Stomach (tissue), 8 donors: ENCODE measurements at regions not wholly inside any gene's neighbourhood (a gene's known extent, or its start where the extent isn't known, plus 50 kb on each side); places are given as distances from the start of the nearest gene placed in this dataset.

Source experiments
- DNase-seq, 2 donors: peaks; one replicate each; pipeline versions ENCODE4 v3.0.0 to v3.0.0-alpha.2; 2013 to 2019
- H3K27ac ChIP-seq, 5 donors: fragments of 200-600 bp in 4 of 5; sonication (generic) in 4 of 5; one replicate each; pipeline ENCODE4 v1.5.1; 2013 to 2019; ENCODE audit warnings: mild to moderate bottlenecking in 1 of 5, moderate library complexity in 1 of 5
- H3K27me3 ChIP-seq, 3 donors: fragments of 200-600 bp; sonication (generic); one replicate each; pipeline ENCODE4 v1.5.1; 2017 to 2019; ENCODE audit warnings: mixed run types in 1 of 3
- H3K36me3 ChIP-seq, 4 donors: fragments of 200-600 bp; sonication (generic); 1 replicate in 3 of 4; 2 replicates in 1 of 4; pipeline ENCODE4 v1.5.1; 2016 to 2019
- H3K4me1 ChIP-seq, 4 donors: fragments of 200-600 bp; sonication (generic); one replicate each; pipeline ENCODE4 v1.5.1; 2016 to 2019
- H3K4me3 ChIP-seq, 4 donors: fragments of 200-600 bp; sonication (generic) in 3 of 4; one replicate each; pipeline ENCODE4 v1.5.1; 2016 to 2019; ENCODE audit warnings: mild to moderate bottlenecking in 1 of 4
- H3K9me3 ChIP-seq, 4 donors: fragments of 200-600 bp; sonication (generic); one replicate each; pipeline ENCODE4 v1.5.1; 2016 to 2019
- EP300 ChIP-seq: sonication (generic); formaldehyde crosslinking; IDR thresholded peaks from one replicate; pipeline ENCODE4 v1.6.1; 2017; ENCODE audit warnings: antibody characterized with exemption
- POLR2A ChIP-seq, 4 donors: fragments of 450-650 bp; IDR thresholded peaks; one replicate each; pipeline ENCODE4 v1.6.1; 2016; ENCODE audit warnings: antibody characterized with exemption in 4 of 4, control low read depth in 2 of 4, mild to moderate bottlenecking in 1 of 4, moderate library complexity in 1 of 4
- POLR2AphosphoS5 ChIP-seq, 3 donors: sonication (generic); formaldehyde crosslinking; IDR thresholded peaks; one replicate each; pipeline ENCODE4 v1.6.1; 2016; ENCODE audit warnings: antibody characterized with exemption in 3 of 3
- WGBS, 5 donors: extraction: QIAGEN DNeasy Blood & Tissue Kit in 3 of 5; methylation state at CpG; one replicate each; pipeline versions ENCODE4 v1.1.5 to v1.1.7; 2013 to 2018; 5-methylcytosine and 5-hydroxymethylcytosine counted together
- intact Hi-C: fragments of 100-400 bp; cut with DNase I; formaldehyde crosslinking; loops from one replicate; pipeline ENCODE4 v1.15.1; 2023; ENCODE audit warnings: low total_unique reads
- TF ChIP-seq, protein P1 (sequence below), 7 experiments: fragments of 450-650 bp in 4 of 7; fragments of 200-600 bp in 3 of 7; sonication (generic) in 3 of 7; IDR thresholded peaks; one replicate each; pipeline ENCODE4 v1.5.1; 2016 to 2019; ENCODE audit warnings: antibody characterized with exemption in 7 of 7, control low read depth in 2 of 7, mild to moderate bottlenecking in 1 of 7
- donor health status: healthy with polysubstance abuse.
- donor health status: Bipolar disorder and iron deficiency.
- donor health status: healthy.

DNA sequence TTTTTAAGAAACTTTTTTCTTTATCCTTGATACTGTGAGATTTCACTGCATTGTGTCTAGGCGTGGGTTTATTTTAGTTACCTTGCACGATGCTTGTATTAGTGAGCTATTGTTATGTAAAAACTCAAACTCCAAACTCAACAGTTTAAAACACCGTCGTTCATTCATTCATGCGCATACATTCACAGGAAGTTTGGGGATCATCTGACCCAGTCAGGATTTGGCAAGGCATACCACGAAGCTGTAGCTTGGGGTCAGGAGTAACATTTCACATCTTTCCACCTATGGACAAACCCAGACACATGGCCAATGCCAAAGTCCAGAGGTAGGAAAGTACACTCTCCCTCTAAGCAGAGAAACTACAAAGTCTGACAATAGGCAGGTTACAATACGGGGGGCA lies 324.6 kb upstream of the CHRM3 start:
- no peak overlapping the region for H3K27ac ChIP-seq
- no peaks in the 10 kb centered on the region for H3K9me3 ChIP-seq
- no peak overlapping the region for H3K4me3 ChIP-seq
- 75 to 84% (median 79%) methylated on average over 7 of the region's 7 CpGs for WGBS, 5 donors
- H3K27me3 ChIP-seq: no peaks in the 10 kb centered on the region
- intact Hi-C loops: no loop called here
- DNase-seq: no peak
- no peaks in the 10 kb centered on the region for H3K4me1 ChIP-seq
- TF ChIP-seq POLR2AphosphoS5 (IDR thresholded peaks at IDR 0.05) (no peak), POLR2A (IDR thresholded peaks at IDR 0.05) (no peak), EP300 (no peak)
- TF ChIP-seq, protein P1, sequence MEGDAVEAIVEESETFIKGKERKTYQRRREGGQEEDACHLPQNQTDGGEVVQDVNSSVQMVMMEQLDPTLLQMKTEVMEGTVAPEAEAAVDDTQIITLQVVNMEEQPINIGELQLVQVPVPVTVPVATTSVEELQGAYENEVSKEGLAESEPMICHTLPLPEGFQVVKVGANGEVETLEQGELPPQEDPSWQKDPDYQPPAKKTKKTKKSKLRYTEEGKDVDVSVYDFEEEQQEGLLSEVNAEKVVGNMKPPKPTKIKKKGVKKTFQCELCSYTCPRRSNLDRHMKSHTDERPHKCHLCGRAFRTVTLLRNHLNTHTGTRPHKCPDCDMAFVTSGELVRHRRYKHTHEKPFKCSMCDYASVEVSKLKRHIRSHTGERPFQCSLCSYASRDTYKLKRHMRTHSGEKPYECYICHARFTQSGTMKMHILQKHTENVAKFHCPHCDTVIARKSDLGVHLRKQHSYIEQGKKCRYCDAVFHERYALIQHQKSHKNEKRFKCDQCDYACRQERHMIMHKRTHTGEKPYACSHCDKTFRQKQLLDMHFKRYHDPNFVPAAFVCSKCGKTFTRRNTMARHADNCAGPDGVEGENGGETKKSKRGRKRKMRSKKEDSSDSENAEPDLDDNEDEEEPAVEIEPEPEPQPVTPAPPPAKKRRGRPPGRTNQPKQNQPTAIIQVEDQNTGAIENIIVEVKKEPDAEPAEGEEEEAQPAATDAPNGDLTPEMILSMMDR (IDR thresholded peaks at IDR 0.05): no peak
- no peaks in the 10 kb centered on the region for H3K36me3 ChIP-seq

DNA sequence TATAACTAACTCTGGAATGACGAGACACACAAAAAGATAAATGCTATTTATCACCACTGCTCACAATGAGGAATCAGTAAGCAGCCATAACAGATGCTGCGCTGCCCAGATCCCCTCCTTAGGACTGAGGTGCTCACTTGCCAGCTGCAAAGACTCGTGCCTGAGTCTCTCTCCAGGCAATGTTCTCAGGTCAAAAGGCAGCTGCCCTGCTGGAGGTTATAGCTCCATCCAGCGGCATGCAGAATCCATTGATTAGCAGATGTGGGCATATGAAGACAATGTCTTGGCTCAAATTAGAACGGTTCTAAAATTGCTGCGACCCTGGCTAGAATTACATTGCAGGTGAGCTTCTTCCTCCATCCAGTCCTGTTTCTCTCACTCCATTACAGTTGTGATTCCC lies 328.2 kb upstream of the CHRM3 start:
- Histone ChIP-seq H3K27ac (no peak overlapping the region), H3K9me3 (peaks cover 0 to 11% (median 10%) of the 10 kb centered on the region in 4 donors), H3K27me3 (no peaks in the 10 kb centered on the region), H3K4me1 (no peaks in the 10 kb centered on the region), H3K4me3 (no peak overlapping the region), H3K36me3 (no peaks in the 10 kb centered on the region)
- no peak for DNase-seq
- 71 to 83% (median 78%) methylated on average over 6 of the region's 6 CpGs for WGBS, 5 donors
- intact Hi-C loops: no loop called here
- no peak for TF ChIP-seq POLR2A (IDR thresholded peaks at IDR 0.05)
- TF ChIP-seq, protein P1 (IDR thresholded peaks at IDR 0.05): no peak
- no peak for TF ChIP-seq POLR2AphosphoS5 (IDR thresholded peaks at IDR 0.05)
- no peak for TF ChIP-seq EP300

DNA sequence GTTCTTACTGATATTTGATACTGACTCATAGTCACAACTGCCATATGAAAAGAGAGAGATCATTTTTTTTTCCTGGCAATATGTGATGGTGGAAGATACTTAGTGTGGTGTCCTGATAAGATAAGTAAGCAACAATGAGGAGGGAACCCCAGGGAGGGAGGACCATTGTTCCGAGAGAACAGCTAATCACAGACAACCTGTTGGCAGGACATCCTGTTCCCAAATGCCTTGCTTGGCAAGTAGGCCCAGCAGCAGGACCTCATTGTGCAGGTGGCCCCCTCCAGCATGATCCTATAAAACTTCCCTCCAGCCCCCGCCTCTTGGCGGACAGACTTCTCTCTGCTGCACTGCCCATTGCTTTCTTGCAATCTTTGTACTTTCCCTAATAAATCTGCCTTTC lies 329.4 kb upstream of the CHRM3 start:
- peak in 1 of 2 donors; percentile 26 for DNase-seq
- no peaks in the 10 kb centered on the region for H3K36me3 ChIP-seq
- no peak overlapping the region for H3K27ac ChIP-seq
- no peaks in the 10 kb centered on the region for H3K4me1 ChIP-seq
- 67 to 87% (median 80%) methylated on average over 3 of the region's 3 CpGs for whole genome bisulfite sequencing, 5 donors
- peaks cover 0 to 11% (median 10%) of the 10 kb centered on the region in 4 donors for H3K9me3 ChIP-seq
- intact Hi-C loops: no loop called here
- no peak for TF ChIP-seq EP300
- no peak overlapping the region for H3K4me3 ChIP-seq
- no peaks in the 10 kb centered on the region for H3K27me3 ChIP-seq

DNA sequence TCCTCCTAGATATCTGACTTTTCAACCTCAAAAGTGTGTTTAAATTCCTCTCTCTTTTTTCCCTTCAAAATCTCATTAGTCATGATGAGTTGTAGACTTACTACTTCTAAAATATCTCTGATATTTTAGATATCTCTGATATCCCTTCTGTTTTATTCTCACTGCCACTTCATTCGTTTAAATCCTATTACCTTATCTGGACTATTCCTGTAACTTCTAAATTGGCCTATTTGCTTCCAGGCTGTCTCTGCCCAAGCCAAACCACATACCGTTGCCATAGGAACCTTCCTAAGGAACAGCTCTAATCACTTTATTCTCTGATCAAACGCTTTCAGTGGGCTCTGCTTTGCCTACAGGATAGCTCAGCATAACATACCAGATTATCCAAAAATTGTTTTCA lies 333.1 kb upstream of the CHRM3 start:
- intact Hi-C loops: no loop called here
- TF ChIP-seq POLR2A (IDR thresholded peaks at IDR 0.05) (no peak), EP300 (no peak), POLR2AphosphoS5 (IDR thresholded peaks at IDR 0.05) (no peak)
- TF ChIP-seq, protein P1 (IDR thresholded peaks at IDR 0.05): no peak
- no peak overlapping the region for H3K4me3 ChIP-seq
- no peak overlapping the region for H3K27ac ChIP-seq
- DNase-seq: peak in 1 of 2 donors; percentile 7
- H3K36me3 ChIP-seq: no peaks in the 10 kb centered on the region
- peaks cover 0 to 11% (median 10%) of the 10 kb centered on the region in 4 donors for H3K9me3 ChIP-seq
- H3K4me1 ChIP-seq: no peaks in the 10 kb centered on the region
- no peaks in the 10 kb centered on the region for H3K27me3 ChIP-seq
- WGBS, 5 donors: 23 to 43% (median 29%) methylated on average over 3 of the region's 3 CpGs

DNA sequence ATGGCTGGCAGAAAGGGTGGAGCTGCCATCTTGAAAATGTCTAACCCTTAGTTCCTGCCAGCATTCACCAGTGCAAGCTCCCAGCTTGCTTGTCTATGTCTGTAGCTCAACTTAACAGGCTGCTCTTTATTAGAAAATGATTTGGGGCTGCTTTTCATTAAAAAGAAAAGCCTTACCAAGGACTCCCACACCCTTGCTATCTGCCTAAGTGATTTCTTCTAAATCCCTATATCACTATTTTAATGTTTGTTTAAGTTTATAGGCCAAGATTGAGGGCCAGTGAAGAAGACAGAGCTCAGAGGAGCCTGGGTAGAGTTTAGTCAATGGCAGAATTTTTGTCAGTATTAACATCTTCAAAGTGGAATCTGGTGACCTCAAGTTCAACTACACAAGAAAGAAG lies 336.8 kb upstream of the CHRM3 start:
- H3K9me3 ChIP-seq: no peaks in the 10 kb centered on the region
- H3K27ac ChIP-seq: no peak overlapping the region
- no peaks in the 10 kb centered on the region for H3K4me1 ChIP-seq
- no peaks in the 10 kb centered on the region for H3K36me3 ChIP-seq
- no peaks in the 10 kb centered on the region for H3K27me3 ChIP-seq
- TF ChIP-seq, protein P1 (IDR thresholded peaks at IDR 0.05): no peak
- TF ChIP-seq POLR2A (IDR thresholded peaks at IDR 0.05) (no peak), POLR2AphosphoS5 (IDR thresholded peaks at IDR 0.05) (no peak), EP300 (no peak)
- no peak for DNase-seq
- H3K4me3 ChIP-seq: no peak overlapping the region
- intact Hi-C loops: no loop called here
